ENCODE measurements at regions not wholly inside any gene's neighbourhood (a gene's known extent, or its start where the extent isn't known, plus 50 kb on each side); places are given as distances from the start of the nearest gene placed in this dataset.
"Not testable (repeated sequence)": the region's sequence is repeated elsewhere in the genome, so short reads cannot be mapped to it uniquely, and the experiment has no call there.

DNA sequence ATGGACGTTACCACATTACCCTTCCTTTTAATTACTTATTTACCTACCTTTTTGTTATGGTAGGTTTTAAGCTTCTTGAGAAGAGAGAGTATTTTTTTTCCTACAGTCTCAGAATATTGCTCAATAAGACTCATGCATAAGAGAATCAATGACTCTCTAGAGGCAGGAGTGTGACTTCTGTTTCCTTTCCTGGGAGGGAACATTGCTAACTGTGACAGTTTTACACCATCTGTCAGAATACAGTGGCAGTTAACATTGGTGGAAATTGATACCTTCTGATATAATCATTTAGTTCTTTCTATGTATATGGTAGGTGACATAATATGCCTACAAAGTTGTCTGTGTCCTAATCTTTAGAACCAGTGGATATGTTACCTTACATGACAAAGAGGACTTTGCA lies 348.7 kb upstream of the POT1 start:
- no peaks in the 10 kb centered on the region for H3K4me1 ChIP-seq (ENCODE audit: insufficient read depth, poor library complexity, severe bottlenecking)
- no peak for DNase-seq (ENCODE audit: low spot score)
- TF ChIP-seq, protein P1, sequence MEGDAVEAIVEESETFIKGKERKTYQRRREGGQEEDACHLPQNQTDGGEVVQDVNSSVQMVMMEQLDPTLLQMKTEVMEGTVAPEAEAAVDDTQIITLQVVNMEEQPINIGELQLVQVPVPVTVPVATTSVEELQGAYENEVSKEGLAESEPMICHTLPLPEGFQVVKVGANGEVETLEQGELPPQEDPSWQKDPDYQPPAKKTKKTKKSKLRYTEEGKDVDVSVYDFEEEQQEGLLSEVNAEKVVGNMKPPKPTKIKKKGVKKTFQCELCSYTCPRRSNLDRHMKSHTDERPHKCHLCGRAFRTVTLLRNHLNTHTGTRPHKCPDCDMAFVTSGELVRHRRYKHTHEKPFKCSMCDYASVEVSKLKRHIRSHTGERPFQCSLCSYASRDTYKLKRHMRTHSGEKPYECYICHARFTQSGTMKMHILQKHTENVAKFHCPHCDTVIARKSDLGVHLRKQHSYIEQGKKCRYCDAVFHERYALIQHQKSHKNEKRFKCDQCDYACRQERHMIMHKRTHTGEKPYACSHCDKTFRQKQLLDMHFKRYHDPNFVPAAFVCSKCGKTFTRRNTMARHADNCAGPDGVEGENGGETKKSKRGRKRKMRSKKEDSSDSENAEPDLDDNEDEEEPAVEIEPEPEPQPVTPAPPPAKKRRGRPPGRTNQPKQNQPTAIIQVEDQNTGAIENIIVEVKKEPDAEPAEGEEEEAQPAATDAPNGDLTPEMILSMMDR (IDR thresholded peaks at IDR 0.05; ENCODE audit: poor library complexity, severe bottlenecking) = no peak
- no peak for ATAC-seq (ENCODE audit: low read depth)
- H3K27me3 ChIP-seq (ENCODE audit: insufficient read depth, poor library complexity, severe bottlenecking) = no peaks in the 10 kb centered on the region
- no peaks in the 10 kb centered on the region for H3K9me3 ChIP-seq (ENCODE audit: severe bottlenecking)
- H3K27ac ChIP-seq (ENCODE audit: poor library complexity, severe bottlenecking) = no peak overlapping the region
- H3K4me3 ChIP-seq (ENCODE audit: severe bottlenecking) = no peak overlapping the region
- no peaks in the 10 kb centered on the region for H3K36me3 ChIP-seq (ENCODE audit: low read depth)

GRCh38 chr7:125274742-125275141 lies 345.1 kb upstream of the POT1 start:
- ATAC-seq (ENCODE audit: low read depth); H3K4me3 ChIP-seq (ENCODE audit: severe bottlenecking): not testable (repeated sequence)

DNA sequence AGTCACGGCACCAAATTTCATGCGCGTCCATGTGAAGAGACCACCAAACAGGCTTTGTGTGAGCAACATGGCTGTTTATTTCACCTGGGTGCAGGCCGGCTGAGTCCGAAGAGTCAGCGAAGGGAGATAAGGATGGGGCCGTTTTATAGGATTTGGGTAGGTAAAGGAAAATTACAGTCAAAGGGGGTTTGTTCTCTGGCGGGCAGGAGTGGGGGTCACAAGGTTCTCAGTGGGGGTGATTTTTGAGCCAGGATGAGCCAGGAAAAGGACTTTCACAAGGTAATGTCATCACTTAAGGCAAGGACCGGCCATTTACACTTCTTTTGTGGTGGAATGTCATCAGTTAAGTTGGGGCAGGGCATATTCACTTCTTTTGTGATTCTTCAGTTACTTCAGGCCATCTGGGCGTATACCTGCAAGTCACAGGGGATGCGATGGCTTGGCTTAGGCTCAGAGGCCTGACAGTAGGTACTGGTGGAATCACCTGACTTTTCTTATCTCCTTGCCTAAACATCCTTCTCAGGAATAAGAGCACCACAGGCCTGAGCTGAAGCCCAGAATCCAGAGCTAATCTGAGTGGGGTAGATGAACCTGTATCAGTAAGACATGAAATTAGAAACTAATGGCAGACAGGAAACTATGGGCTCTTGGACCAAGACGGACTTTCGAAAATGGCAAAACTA lies 334.7 kb upstream of the POT1 start:
- not testable (repeated sequence) for H3K27me3 ChIP-seq (ENCODE audit: insufficient read depth, poor library complexity, severe bottlenecking); DNase-seq (ENCODE audit: low spot score); H3K9me3 ChIP-seq (ENCODE audit: severe bottlenecking); H3K4me3 ChIP-seq (ENCODE audit: severe bottlenecking); H3K27ac ChIP-seq (ENCODE audit: poor library complexity, severe bottlenecking); H3K4me1 ChIP-seq (ENCODE audit: insufficient read depth, poor library complexity, severe bottlenecking); H3K36me3 ChIP-seq (ENCODE audit: low read depth); ATAC-seq (ENCODE audit: low read depth)

More at GRCh38 chr7:125274742-125275141, 345.1 kb upstream of the POT1 start:
- H3K27ac ChIP-seq (ENCODE audit: poor library complexity, severe bottlenecking); DNase-seq (ENCODE audit: low spot score); H3K36me3 ChIP-seq (ENCODE audit: low read depth); H3K27me3 ChIP-seq (ENCODE audit: insufficient read depth, poor library complexity, severe bottlenecking); H3K4me1 ChIP-seq (ENCODE audit: insufficient read depth, poor library complexity, severe bottlenecking); H3K9me3 ChIP-seq (ENCODE audit: severe bottlenecking): not testable (repeated sequence)

DNA sequence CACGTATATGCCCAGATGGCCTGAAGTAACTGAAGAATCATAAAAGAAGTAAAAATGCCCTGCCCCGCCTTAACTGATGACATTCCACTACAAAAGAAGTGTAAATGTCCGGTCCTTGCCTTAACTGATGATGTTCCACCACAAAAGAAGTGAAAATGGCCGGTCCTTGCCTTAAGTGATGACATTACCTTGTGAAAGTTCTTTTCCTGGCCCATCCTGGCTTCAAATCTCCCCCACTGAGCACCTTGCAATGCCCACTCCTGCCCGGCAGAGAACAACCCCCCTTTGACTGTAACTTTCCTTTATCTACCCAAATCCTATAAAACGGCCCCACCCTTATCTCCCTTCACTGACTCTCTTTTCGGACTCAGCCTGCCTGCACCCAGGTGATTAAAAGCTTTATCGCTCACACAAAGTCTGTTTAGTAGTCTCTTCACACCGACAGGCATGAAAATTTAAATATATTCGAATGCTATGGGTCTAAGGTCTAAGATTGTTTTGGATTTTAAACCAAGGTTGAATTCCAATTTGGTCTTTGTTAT lies 329.3 kb upstream of the POT1 start:
- not testable (repeated sequence) for H3K27ac ChIP-seq (ENCODE audit: poor library complexity, severe bottlenecking); H3K9me3 ChIP-seq (ENCODE audit: severe bottlenecking); DNase-seq (ENCODE audit: low spot score); ATAC-seq (ENCODE audit: low read depth); H3K27me3 ChIP-seq (ENCODE audit: insufficient read depth, poor library complexity, severe bottlenecking); H3K4me3 ChIP-seq (ENCODE audit: severe bottlenecking); H3K36me3 ChIP-seq (ENCODE audit: low read depth)
- H3K4me1 ChIP-seq (ENCODE audit: insufficient read depth, poor library complexity, severe bottlenecking) = peaks cover 15% of the 10 kb centered on the region

GRCh38 chr7:125257617-125258016 lies 328.0 kb upstream of the POT1 start:
- H3K4me3 ChIP-seq (ENCODE audit: severe bottlenecking) = no peak overlapping the region

DNA sequence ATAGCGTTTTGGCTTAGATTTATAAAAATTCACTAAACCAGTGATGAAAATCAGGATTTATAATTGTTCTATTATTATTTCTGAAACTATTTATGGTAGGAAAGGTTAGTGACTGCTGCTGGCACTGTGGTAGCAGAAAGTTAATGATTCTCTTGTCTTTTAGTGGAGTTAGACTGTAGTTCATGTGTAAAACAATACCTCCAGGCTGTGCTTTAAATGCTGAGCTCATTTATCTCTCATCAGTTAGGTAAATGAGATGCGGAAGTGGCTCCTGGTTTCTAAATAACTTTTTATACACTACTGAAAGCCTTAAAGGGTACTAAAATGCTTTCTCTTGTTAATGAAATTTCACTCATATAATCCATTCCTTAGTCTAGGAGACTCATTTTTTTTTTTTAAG lies 326.8 kb upstream of the POT1 start:
- TF ChIP-seq, protein P1 (IDR thresholded peaks at IDR 0.05; ENCODE audit: poor library complexity, severe bottlenecking) = no peak
- Histone ChIP-seq H3K4me3 (ENCODE audit: severe bottlenecking) (no peak overlapping the region), H3K4me1 (ENCODE audit: insufficient read depth, poor library complexity, severe bottlenecking) (peaks cover 25% of the 10 kb centered on the region), H3K9me3 (ENCODE audit: severe bottlenecking) (no peaks in the 10 kb centered on the region), H3K27ac (ENCODE audit: poor library complexity, severe bottlenecking) (no peak overlapping the region), H3K27me3 (ENCODE audit: insufficient read depth, poor library complexity, severe bottlenecking) (no peaks in the 10 kb centered on the region), H3K36me3 (ENCODE audit: low read depth) (no peaks in the 10 kb centered on the region)
- no peak for ATAC-seq (ENCODE audit: low read depth)
- DNase-seq (ENCODE audit: low spot score) = no peak

More at GRCh38 chr7:125257617-125258016, 328.0 kb upstream of the POT1 start:
- Histone ChIP-seq H3K36me3 (ENCODE audit: low read depth) (no peaks in the 10 kb centered on the region), H3K27me3 (ENCODE audit: insufficient read depth, poor library complexity, severe bottlenecking) (no peaks in the 10 kb centered on the region), H3K4me1 (ENCODE audit: insufficient read depth, poor library complexity, severe bottlenecking) (peaks cover 25% of the 10 kb centered on the region), H3K27ac (ENCODE audit: poor library complexity, severe bottlenecking) (no peak overlapping the region), H3K9me3 (ENCODE audit: severe bottlenecking) (no peaks in the 10 kb centered on the region)
- ATAC-seq (ENCODE audit: low read depth) = no peak
- TF ChIP-seq, protein P1 (IDR thresholded peaks at IDR 0.05; ENCODE audit: poor library complexity, severe bottlenecking) = no peak
- DNase-seq (ENCODE audit: low spot score) = no peak
